Heart right ventricle (tissue), 16 donors: ENCODE measurements at regions not wholly inside any gene's neighbourhood (a gene's known extent, or its start where the extent isn't known, plus 50 kb on each side); places are given as distances from the start of the nearest gene placed in this dataset.
"Not testable (repeated sequence)": the region's sequence is repeated elsewhere in the genome, so short reads cannot be mapped to it uniquely, and the experiment has no call there.

Experiments used
- ATAC-seq, 8 donors: fragments of 200-7000 bp; cut with Tn5 transposase; one replicate each; pipeline ENCODE4 v1.9.1; 2020; ENCODE audit warnings: mild to moderate bottlenecking in 8 of 8, moderate library complexity in 8 of 8, moderate number of reproducible peaks in 1 of 8
- DNase-seq, 2 donors: peaks; one replicate each; pipeline ENCODE4 v3.0.0-alpha.2; 2020
- H3K27ac ChIP-seq, 10 donors: fragments of 200-600 bp; sonication (generic) in 2 of 10; one replicate each; pipeline versions ENCODE4 v1.5.0 to v1.8.0; 2020 to 2022; ENCODE audit warnings: mild to moderate bottlenecking in 3 of 10
- H3K27me3 ChIP-seq, 7 donors: fragments of 200-600 bp; one replicate each; pipeline ENCODE4 v1.8.0; 2021 to 2022; ENCODE audit warnings: mild to moderate bottlenecking in 2 of 7
- H3K36me3 ChIP-seq, 9 donors: fragments of 200-600 bp; sonication (generic) in 1 of 9; one replicate each; pipeline versions ENCODE4 v1.5.0 to v1.8.0; 2020 to 2022; ENCODE audit warnings: mild to moderate bottlenecking in 2 of 9
- H3K4me1 ChIP-seq, 9 donors: fragments of 200-600 bp; sonication (generic) in 1 of 9; one replicate each; pipeline versions ENCODE4 v1.5.0 to v1.8.0; 2020 to 2022; ENCODE audit warnings: mild to moderate bottlenecking in 4 of 9
- H3K4me3 ChIP-seq, 10 donors: fragments of 200-600 bp; sonication (generic) in 2 of 10; one replicate each; pipeline versions ENCODE4 v1.5.0 to v1.8.0; 2020 to 2022; ENCODE audit warnings: mild to moderate bottlenecking in 7 of 10, moderate library complexity in 2 of 10
- H3K9me3 ChIP-seq, 11 donors: fragments of 200-600 bp in 10 of 11; sonication (generic) in 2 of 11; one replicate each; pipeline versions ENCODE4 v1.5.0 to v1.8.0; 2013 to 2022; ENCODE audit warnings: mild to moderate bottlenecking in 2 of 11, control low read depth in 1 of 11, moderate library complexity in 1 of 11
- CTCF ChIP-seq, 9 donors: fragments of 200-600 bp; sonication (generic) in 2 of 9; IDR thresholded peaks; one replicate each; pipeline versions ENCODE4 v1.5.0 to v1.8.0; 2021 to 2022; ENCODE audit warnings: antibody characterized with exemption in 9 of 9, mild to moderate bottlenecking in 5 of 9, moderate library complexity in 1 of 9
- WGBS, 2 donors: extraction: QIAGEN DNeasy Blood & Tissue Kit; methylation state at CpG; one replicate each; pipeline ENCODE4 v1.1.7; 2013; ENCODE audit warnings: inconsistent platforms in 1 of 2; 5-methylcytosine and 5-hydroxymethylcytosine counted together
- intact Hi-C, 10 donors: fragments of 100-400 bp; cut with DNase I; formaldehyde crosslinking; loops; one replicate each; pipeline versions ENCODE4 v1.11.1 to v1.14.2; 2022
- donor health status: Arrhythmogenic right ventricular cardiomyopathy.
- donor health status: ischemic (EF 13 %, LVEDD 7.1; RV severe dilation, severe dysfunction).
- donor health status: healthy with polysubstance abuse.
- donor health status: DM: no; HTN: yes; CAD: no.
- donor health status: DM: no; HTN: no; CAD: no.
- donor health status: ischemic (EF 25% LVEDD 6.9; RV normal size, moderate dysfunction).
- donor health status: ischemic (EF 25% LVEDD 5.7; RV mildly dilated, moderate dysfunction).
- donor health status: healthy.
- donor health status: DM: yes; HTN: yes; CAD: no.
- donor health status: Ischemic cardiomyopathy.
- donor health status: ischemic (EF 35%, LVEDD 5.7; RV mildly dilated, moderate dysfunction).
- donor health status: nonischemic (EF 11% LVEDD 7.7; RV severe dilation, severe dysfunction).
- donor health status: DM: yes; HTN: yes; CAD: no.
- donor health status: PGD.
- donor health status: ischemic (EF 29% LVEDD 5.4; RV normal size, mild dysfunction).
- donor health status: nonischemic (EF 23%, LVEDD 6.1; RV moderate dilation, normal function).

DNA sequence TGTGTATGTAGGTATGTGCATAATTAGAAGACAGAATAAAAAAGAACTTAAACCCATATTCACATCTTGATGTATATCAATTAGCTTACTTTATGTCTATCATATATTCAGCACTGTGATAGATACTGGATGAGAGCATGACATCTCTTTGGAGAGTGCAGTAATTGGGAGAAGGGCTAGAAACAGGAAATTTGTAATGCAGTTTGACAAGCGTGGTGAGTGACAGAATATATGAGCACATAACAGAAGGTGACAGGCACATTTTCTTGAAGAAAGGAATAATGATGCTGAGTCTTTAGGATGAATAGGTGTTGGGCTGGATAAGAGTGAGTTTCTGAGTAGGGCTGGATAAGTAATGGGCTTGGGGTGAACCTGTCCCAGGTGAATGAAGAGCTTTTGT lies 680.3 kb upstream of the ZNF385D start:
- H3K4me3 ChIP-seq, result no peak overlapping the region
- WGBS, 2 donors, result 66 to 81% methylated on average over 1 of the region's 1 CpG
- intact Hi-C loops, result no loop called here
- peaks cover 0 to 7% (median 0%) of the 10 kb centered on the region in 11 donors for H3K9me3 ChIP-seq
- no peak for TF ChIP-seq CTCF (IDR thresholded peaks at IDR 0.05)
- H3K4me1 ChIP-seq, result no peaks in the 10 kb centered on the region
- no peak for DNase-seq
- no peak for ATAC-seq
- no peaks in the 10 kb centered on the region for H3K36me3 ChIP-seq
- no peaks in the 10 kb centered on the region for H3K27me3 ChIP-seq
- H3K27ac ChIP-seq, result no peak overlapping the region

DNA sequence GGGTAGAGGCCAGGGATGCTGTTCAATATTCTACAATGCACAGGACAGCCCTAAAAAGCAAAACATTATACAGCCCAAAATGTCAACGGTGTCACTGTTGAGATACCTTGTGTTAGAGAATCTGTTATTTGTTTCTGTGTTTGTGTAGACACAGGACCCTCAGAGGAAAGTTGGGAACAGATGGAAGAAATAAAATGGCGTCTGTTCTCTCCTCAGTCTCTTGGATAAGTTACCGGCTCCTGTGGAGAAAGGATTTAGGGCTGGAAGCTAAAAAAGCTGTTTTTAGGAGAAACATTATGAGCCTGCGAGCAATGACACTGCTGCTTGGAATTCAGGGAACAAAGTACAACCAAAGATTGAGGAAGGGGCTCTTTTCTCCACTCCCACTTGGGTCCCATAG lies 688.6 kb upstream of the ZNF385D start:
- no peaks in the 10 kb centered on the region for H3K9me3 ChIP-seq
- DNase-seq (no peak), ATAC-seq (no peak)
- intact Hi-C loops, result no loop called here
- H3K4me1 ChIP-seq, result no peaks in the 10 kb centered on the region
- WGBS, 2 donors, result 74 to 90% methylated on average over 4 of the region's 4 CpGs
- no peaks in the 10 kb centered on the region for H3K27me3 ChIP-seq
- no peak overlapping the region for H3K4me3 ChIP-seq
- no peak overlapping the region for H3K27ac ChIP-seq
- TF ChIP-seq CTCF (IDR thresholded peaks at IDR 0.05), result no peak
- no peaks in the 10 kb centered on the region for H3K36me3 ChIP-seq

DNA sequence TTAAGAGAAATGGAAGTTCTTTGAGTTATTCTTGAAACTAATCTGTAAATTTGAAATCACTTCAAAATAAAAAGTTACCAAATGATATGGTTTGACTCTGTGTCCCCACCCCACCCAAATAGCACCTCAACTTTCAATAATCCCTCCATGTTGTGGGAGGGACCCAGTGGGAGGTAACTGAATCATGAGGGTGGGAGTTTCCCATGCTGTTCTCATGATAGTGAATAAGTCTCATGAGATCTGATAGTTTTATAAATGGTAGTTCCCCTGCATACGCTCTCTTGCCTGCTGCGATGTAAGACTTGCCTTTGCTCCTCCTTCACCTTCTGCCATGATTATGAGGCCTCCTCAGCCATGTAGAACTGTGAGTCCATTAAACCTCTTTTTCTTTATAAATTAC lies 690.7 kb upstream of the ZNF385D start:
- Histone ChIP-seq H3K27ac (no peak overlapping the region), H3K27me3 (no peaks in the 10 kb centered on the region), H3K36me3 (no peaks in the 10 kb centered on the region), H3K9me3 (no peaks in the 10 kb centered on the region), H3K4me1 (no peaks in the 10 kb centered on the region), H3K4me3 (no peak overlapping the region)
- WGBS, 2 donors, result 92 to 100% methylated on average over 2 of the region's 2 CpGs
- no peak for DNase-seq
- no peak for TF ChIP-seq CTCF (IDR thresholded peaks at IDR 0.05)
- no peak for ATAC-seq
- intact Hi-C loops, result no loop called here

- Histone ChIP-seq H3K4me1 (no peaks in the 10 kb centered on the region), H3K27me3 (no peaks in the 10 kb centered on the region), H3K27ac (no peak overlapping the region), H3K4me3 (no peak overlapping the region), H3K9me3 (peaks cover 0 to 3% (median 0%) of the 10 kb centered on the region in 11 donors), H3K36me3 (no peaks in the 10 kb centered on the region)
- DNase-seq (no peak), ATAC-seq (no peak)
- WGBS, 2 donors, result 64 to 65% methylated on average over 3 of the region's 3 CpGs
- intact Hi-C loops, result no loop called here
- no peak for TF ChIP-seq CTCF (IDR thresholded peaks at IDR 0.05)
Measured at GRCh38 chr3:22443571-22444233, 692.7 kb upstream of the ZNF385D start.

DNA sequence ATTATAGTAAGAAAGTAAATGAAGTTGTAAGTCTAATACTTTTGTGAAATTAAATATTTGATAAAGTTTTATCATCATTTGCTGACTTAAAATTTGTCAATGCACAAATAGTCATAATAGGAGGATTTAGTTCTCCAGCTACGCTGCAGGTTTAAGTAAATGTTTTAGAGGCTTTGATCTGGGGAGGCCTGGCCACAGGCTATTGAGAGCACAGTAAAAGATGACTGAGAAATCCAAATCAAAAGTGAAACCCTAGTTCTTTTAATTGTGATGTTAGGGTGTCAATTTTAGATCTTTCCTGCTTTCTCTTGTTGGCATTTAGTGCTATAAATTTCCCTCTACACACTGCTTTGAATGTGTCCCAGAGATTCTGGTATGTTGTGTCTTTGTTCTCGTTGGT lies 694.3 kb upstream of the ZNF385D start:
- H3K9me3 ChIP-seq, H3K4me3 ChIP-seq, intact Hi-C loops, ATAC-seq, DNase-seq, H3K36me3 ChIP-seq, H3K27ac ChIP-seq, H3K27me3 ChIP-seq, H3K4me1 ChIP-seq: not testable (repeated sequence)
- 83 to 95% methylated on average over 1 of the region's 2 CpGs for WGBS, 2 donors
